ENCODE measurements at regions not wholly inside any gene's neighbourhood (a gene's known extent, or its start where the extent isn't known, plus 50 kb on each side); places are given as distances from the start of the nearest gene placed in this dataset.

- TF ChIP-seq KLF16 (tag by site-specific recombination; IDR thresholded peaks at IDR 0.05) (no peak), ZNF571 (tag by site-specific recombination; IDR thresholded peaks at IDR 0.05) (no peak), ZSCAN5A (tag by site-specific recombination; IDR thresholded peaks at IDR 0.05) (no peak), ZNF350 (tag by site-specific recombination; IDR thresholded peaks at IDR 0.05) (no peak), BCL11A (tag by site-specific recombination; IDR thresholded peaks at IDR 0.05; ENCODE audit: low read depth) (no peak), CTCF (tag by site-specific recombination; IDR thresholded peaks at IDR 0.05) (no peak), ZBTB48 (tag by site-specific recombination; IDR thresholded peaks at IDR 0.05) (no peak), HIC1 (tag by site-specific recombination; IDR thresholded peaks at IDR 0.05) (no peak), ZNF114 (tag by site-specific recombination; IDR thresholded peaks at IDR 0.05) (no peak)
These were observed 239.1 kb downstream of the TRIB2 start for GRCh38 chr2:12955864-12956263.
